ENCODE measurements at regions not wholly inside any gene's neighbourhood (a gene's known extent, or its start where the extent isn't known, plus 50 kb on each side); places are given as distances from the start of the nearest gene placed in this dataset.

DNA sequence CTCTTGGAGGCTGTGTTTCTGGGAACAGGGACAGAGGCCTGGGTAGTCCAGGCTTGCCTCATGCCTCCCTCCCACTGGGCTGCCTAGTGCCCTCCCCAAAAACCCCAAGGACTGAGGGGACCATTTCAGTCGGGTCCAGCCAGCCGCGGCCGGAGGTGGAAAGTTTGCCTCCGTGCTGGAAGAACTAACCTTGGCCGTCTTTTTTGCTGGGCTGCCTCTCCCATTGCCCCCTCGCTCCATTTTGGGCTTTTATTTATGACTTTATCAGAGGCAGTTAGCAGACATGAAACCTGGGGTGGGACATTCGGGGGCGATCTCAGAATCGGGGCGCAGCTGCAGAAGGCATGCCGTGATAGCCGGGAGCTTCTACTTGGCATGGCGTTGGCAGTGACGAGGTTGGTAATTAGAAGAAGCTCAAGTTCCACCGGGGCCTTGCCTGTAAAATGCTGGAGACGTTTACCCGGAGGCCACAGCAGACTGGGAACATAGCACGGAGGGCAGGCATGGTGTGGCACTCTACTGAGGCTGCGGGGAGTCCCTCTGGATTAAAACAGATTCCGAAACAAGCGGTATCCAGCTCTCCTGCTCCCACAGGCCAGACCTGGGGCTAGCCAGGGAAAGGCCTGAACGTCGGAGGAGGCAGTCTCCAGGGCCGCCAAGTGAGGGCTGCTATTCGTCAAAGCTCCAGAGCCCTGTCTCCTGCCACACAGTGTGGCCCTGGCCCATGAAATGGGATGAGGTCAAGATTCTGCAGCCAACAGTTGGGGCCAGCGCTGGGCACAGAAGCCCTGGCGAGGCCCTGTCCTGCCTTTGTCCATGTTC is 76.4 kb upstream of the PPARA start:
- no peak overlapping the region for H3K27ac ChIP-seq
- H3K9me3 ChIP-seq (ENCODE audit: low read depth): no peaks in the 10 kb centered on the region
- no peaks in the 10 kb centered on the region for H3K36me3 ChIP-seq
- peaks cover 66% of the 10 kb centered on the region for H3K27me3 ChIP-seq
- H3K4me3 ChIP-seq: no peak overlapping the region
- no peak for TF ChIP-seq CTCF (IDR thresholded peaks at IDR 0.05; ENCODE audit: low read depth, low read length)
- no peaks in the 10 kb centered on the region for H3K4me1 ChIP-seq (ENCODE audit: low read depth)
- DNase-seq (ENCODE audit: low read depth in 1 of 2, low spot score in 1 of 2): peak; percentile 45 to 59

- Histone ChIP-seq H3K4me1 (ENCODE audit: low read depth) (no peaks in the 10 kb centered on the region), H3K27ac (no peak overlapping the region), H3K36me3 (no peaks in the 10 kb centered on the region), H3K4me3 (no peak overlapping the region), H3K27me3 (peaks cover 56% of the 10 kb centered on the region), H3K9me3 (ENCODE audit: low read depth) (no peaks in the 10 kb centered on the region)
- no peak for DNase-seq (ENCODE audit: low read depth in 1 of 2, low spot score in 1 of 2)
- TF ChIP-seq CTCF (IDR thresholded peaks at IDR 0.05; ENCODE audit: low read depth, low read length): no peak
Observed at GRCh38 chr22:46074771-46075551, 75.4 kb upstream of the PPARA start.

- no peaks in the 10 kb centered on the region for H3K36me3 ChIP-seq
- H3K27me3 ChIP-seq: peaks cover 47% of the 10 kb centered on the region
- H3K4me1 ChIP-seq (ENCODE audit: low read depth): no peaks in the 10 kb centered on the region
- no peak overlapping the region for H3K27ac ChIP-seq
- no peak for DNase-seq (ENCODE audit: low read depth in 1 of 2, low spot score in 1 of 2)
- no peaks in the 10 kb centered on the region for H3K9me3 ChIP-seq (ENCODE audit: low read depth)
- no peak for TF ChIP-seq CTCF (IDR thresholded peaks at IDR 0.05; ENCODE audit: low read depth, low read length)
- H3K4me3 ChIP-seq: no peak overlapping the region
Observed at GRCh38 chr22:46075764-46076531, 74.4 kb upstream of the PPARA start.

DNA sequence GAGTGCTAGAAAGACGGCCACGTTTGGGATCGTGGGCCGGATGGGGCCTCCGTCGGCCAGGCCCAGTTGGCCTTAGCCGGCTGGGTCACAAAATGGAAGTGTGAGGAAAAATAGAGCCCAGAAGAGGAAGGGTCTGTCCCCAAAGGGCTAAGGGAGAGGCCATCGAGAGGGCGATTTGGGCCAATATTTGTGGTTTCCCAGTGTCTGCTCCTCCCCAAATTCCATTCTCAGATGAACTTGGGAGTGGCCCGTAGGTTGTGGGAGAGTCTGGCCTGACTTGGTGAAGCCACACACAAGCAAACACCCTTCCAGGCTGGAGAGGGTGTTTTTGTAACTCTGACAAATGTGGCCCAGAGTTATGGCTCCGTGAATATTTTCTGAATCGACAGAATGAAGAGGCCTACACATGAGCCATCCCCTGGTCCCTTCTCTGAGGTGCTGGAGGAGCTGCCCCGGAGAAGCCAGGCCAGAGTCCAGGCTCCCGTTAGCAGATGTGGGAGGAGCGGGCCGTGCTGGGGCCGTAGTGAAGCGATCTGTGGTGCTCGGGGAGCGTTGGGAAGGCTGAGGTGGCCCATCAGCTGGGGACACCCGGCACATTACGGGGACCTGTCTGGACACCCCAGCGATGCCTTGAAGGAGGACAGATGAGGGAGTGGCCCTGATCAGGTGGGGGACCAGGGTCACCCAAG is 73.5 kb upstream of the PPARA start:
- no peak for TF ChIP-seq CTCF (IDR thresholded peaks at IDR 0.05; ENCODE audit: low read depth, low read length)
- H3K4me1 ChIP-seq (ENCODE audit: low read depth): no peaks in the 10 kb centered on the region

DNA sequence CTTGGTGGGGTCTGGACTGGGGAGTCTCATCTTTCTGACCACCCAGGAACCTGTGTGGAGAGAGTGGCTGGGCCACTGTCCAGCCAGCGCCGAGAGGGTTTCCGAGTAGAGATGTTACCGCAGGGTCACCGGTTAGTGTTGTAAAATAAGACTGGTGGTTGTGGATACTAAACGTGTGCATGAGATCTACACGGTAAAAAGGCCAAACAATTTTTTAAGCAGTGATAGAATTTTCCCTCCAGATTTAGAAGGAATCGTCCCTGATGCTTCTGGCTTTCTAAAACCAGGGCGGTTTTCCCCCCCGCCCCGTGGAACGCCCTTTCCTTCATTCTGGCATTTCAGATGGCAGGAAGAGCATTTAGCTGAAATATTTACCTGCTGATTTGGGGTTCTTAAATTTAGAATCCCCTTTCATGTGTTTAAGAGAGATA is 72.6 kb upstream of the PPARA start:
- no peak for TF ChIP-seq CTCF (IDR thresholded peaks at IDR 0.05; ENCODE audit: low read depth, low read length)
- no peak for DNase-seq (ENCODE audit: low read depth in 1 of 2, low spot score in 1 of 2)
- peaks cover 33% of the 10 kb centered on the region for H3K27me3 ChIP-seq
- H3K36me3 ChIP-seq: no peaks in the 10 kb centered on the region
- no peak overlapping the region for H3K4me3 ChIP-seq
- no peaks in the 10 kb centered on the region for H3K9me3 ChIP-seq (ENCODE audit: low read depth)
- no peaks in the 10 kb centered on the region for H3K4me1 ChIP-seq (ENCODE audit: low read depth)
- H3K27ac ChIP-seq: no peak overlapping the region

More for the DNA sequence above, 73.5 kb upstream of the PPARA start:
- Histone ChIP-seq H3K9me3 (ENCODE audit: low read depth) (no peaks in the 10 kb centered on the region), H3K36me3 (no peaks in the 10 kb centered on the region), H3K4me3 (no peak overlapping the region), H3K27ac (no peak overlapping the region), H3K27me3 (peaks cover 41% of the 10 kb centered on the region)
- DNase-seq (ENCODE audit: low read depth in 1 of 2, low spot score in 1 of 2): peak in 1 of 2 donors; percentile 65
